Neural crest cell (in vitro differentiated cells): ENCODE measurements at regions not wholly inside any gene's neighbourhood (a gene's known extent, or its start where the extent isn't known, plus 50 kb on each side); places are given as distances from the start of the nearest gene placed in this dataset.

Source experiments
- DNase-seq: peaks from one replicate; pipeline ENCODE4 v3.0.0; 2021; ENCODE audit warnings: low read depth, mixed read lengths, low spot score
- H3K27ac Mint-ChIP-seq: one replicate; pipeline ENCODE4 v1.8.0; 2021; ENCODE audit warnings: mild to moderate bottlenecking, mixed read lengths; ENCODE audit not compliant: unreplicated experiment
- H3K27me3 Mint-ChIP-seq: 2 replicates; pipeline ENCODE4 v1.8.0; 2021; ENCODE audit warnings: low read depth, mild to moderate bottlenecking, mixed read lengths
- H3K36me3 Mint-ChIP-seq: 2 replicates; pipeline ENCODE4 v1.8.0; 2021; ENCODE audit warnings: low read depth, mild to moderate bottlenecking, mixed read lengths
- H3K4me1 Mint-ChIP-seq: 2 replicates; pipeline ENCODE4 v1.8.0; 2021; ENCODE audit warnings: mixed read lengths
- H3K4me3 Mint-ChIP-seq: one replicate; pipeline ENCODE4 v1.8.0; 2021; ENCODE audit warnings: mild to moderate bottlenecking, mixed read lengths
- H3K9me3 Mint-ChIP-seq: 2 replicates; pipeline ENCODE4 v1.8.0; 2021; ENCODE audit warnings: mixed read lengths
- CTCF ChIP-seq: fragments of 200-600 bp; sonication (generic); conservative IDR thresholded peaks from 2 replicates; pipeline ENCODE4 v1.5.0; 2021; ENCODE audit warnings: antibody characterized with exemption, mild to moderate bottlenecking

DNA sequence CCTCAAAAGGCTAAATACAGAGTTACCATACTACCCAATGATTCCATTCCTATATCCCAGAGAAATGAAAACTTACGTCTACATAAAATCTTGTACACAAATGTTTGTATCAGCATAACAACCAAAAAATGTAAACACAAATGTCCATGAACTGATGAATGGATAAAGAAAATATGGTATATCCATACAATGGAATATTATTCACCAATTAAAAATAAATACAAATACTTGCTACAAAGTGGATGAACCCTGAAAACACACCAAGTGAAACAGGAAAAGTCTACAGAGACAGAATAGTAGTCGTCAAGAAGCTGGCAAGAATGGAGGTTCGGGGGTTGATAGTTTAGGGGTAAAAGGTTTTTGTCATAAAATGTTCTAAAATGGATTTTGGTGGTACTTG is 54.0 kb upstream of the ANKRD28 start:
- Mint-ChIP-seq H3K4me1 (peaks cover 10% of the 10 kb centered on the region), H3K27me3 (no peaks in the 10 kb centered on the region), H3K9me3 (peaks cover 12% of the 10 kb centered on the region), H3K27ac (no peak overlapping the region), H3K4me3 (no peak overlapping the region), H3K36me3 (peaks cover 39% of the 10 kb centered on the region)
- no peak for DNase-seq
- TF ChIP-seq CTCF: no peak

- Mint-ChIP-seq H3K4me1 (peaks cover 23% of the 10 kb centered on the region), H3K36me3 (peaks cover 13% of the 10 kb centered on the region), H3K9me3 (peaks cover 5% of the 10 kb centered on the region), H3K4me3 (peak overlapping the region; percentile 89), H3K27ac (peak overlapping the region; percentile 14), H3K27me3 (no peaks in the 10 kb centered on the region)
- peak; percentile 29 for DNase-seq
- no peak for TF ChIP-seq CTCF
Observed at GRCh38 chr3:15858547-15859506, 61.0 kb upstream of the ANKRD28 start.

- no peak for TF ChIP-seq CTCF
- no peaks in the 10 kb centered on the region for H3K9me3 Mint-ChIP-seq
- no peaks in the 10 kb centered on the region for H3K27me3 Mint-ChIP-seq
- H3K4me1 Mint-ChIP-seq: peaks cover 23% of the 10 kb centered on the region
- peaks cover 9% of the 10 kb centered on the region for H3K36me3 Mint-ChIP-seq
- H3K4me3 Mint-ChIP-seq: peak overlapping the region; percentile 89
- H3K27ac Mint-ChIP-seq: peak overlapping the region; percentile 71
- peak; percentile 71 for DNase-seq
Observed at GRCh38 chr3:15859507-15860013, 61.8 kb upstream of the ANKRD28 start.

DNA sequence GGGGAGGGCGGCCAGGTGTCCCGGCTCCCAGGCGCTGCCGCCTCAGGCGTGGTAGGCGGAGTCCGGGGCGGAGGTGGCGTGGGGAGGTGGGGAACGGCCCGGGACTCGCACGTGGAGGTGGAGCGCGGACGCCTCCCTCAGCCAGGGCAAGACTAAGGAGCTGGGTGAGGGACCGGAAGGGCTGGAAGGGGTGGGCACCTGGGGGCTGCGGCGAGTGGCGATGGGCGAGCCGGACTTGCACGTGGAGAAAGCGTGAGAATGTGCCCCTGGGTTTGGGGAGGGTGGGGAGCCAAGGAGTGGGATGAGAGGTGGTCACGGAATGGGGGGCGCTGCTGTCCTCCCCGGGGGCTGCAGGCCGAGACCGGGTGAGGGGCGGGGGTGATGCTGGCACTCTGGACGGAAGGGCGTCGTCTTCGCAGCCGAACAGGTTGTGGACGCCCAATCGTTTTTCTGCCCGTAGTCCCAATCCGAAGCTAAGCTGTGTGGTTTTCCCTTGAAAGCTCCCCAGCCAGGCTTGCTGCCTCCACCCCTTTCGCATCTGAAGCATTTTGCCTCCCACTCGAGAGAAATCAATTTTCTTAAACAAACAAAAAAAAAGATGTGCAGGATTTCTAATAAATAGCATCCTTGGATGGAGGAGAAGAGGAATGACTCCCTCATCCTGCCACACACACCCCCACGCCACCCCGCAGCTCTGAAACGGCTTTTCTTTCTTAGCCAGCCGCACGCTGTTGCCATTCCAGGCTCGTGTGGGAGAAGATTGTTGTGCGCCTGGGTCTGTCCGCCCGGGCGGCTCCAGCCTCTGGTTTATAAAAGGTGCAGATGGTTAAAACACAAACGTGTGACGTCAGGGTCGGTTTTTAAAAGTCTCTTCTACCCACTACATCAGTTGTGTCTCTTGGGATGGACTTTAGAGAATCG is 62.5 kb upstream of the ANKRD28 start:
- Mint-ChIP-seq H3K27me3 (no peaks in the 10 kb centered on the region), H3K9me3 (no peaks in the 10 kb centered on the region), H3K36me3 (peaks cover 5% of the 10 kb centered on the region), H3K4me1 (peaks cover 23% of the 10 kb centered on the region), H3K27ac (peak overlapping the region; percentile 89), H3K4me3 (peak overlapping the region; percentile 96)
- DNase-seq: peak; percentile 44
- no peak for TF ChIP-seq CTCF

DNA sequence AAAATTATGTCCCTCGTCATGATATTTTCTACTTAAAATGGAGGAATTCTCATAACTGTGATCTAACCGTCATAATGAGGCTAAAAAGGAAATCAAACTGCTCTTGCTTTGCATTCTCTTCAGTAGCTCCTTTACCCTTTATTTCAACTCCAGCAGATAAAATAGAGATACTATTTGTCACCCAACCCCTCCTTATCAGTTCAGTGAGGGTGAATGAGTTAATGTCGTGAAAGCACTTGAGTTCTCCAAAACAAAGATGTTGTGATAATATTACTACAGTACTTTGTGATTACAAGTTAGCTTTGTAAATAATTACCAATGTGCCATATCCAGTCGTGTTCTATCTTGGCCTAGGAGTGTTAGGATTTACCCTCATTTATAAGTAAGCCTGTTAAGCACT is 63.4 kb upstream of the ANKRD28 start:
- H3K36me3 Mint-ChIP-seq: peaks cover 4% of the 10 kb centered on the region
- H3K27ac Mint-ChIP-seq: no peak overlapping the region

More for the DNA sequence above, 63.4 kb upstream of the ANKRD28 start:
- DNase-seq: no peak
- Mint-ChIP-seq H3K4me1 (peaks cover 23% of the 10 kb centered on the region), H3K27me3 (no peaks in the 10 kb centered on the region), H3K9me3 (peaks cover 1% of the 10 kb centered on the region), H3K4me3 (peak overlapping the region; percentile 96)
- no peak for TF ChIP-seq CTCF
